ENCODE measurements at regions not wholly inside any gene's neighbourhood (a gene's known extent, or its start where the extent isn't known, plus 50 kb on each side); places are given as distances from the start of the nearest gene placed in this dataset.

- TF ChIP-seq CEBPB (IDR thresholded peaks at IDR 0.05; ENCODE audit: low read depth, low read length) = no peak
- TF ChIP-seq FOS (IDR thresholded peaks at IDR 0.05; ENCODE audit: low read depth, low read length) = no peak
These were observed 56.6 kb upstream of the TLK1 start (continued) for GRCh38 chr2:171217330-171217729.

GRCh38 chr2:171216631-171217030 lies 55.9 kb upstream of the TLK1 start:
- no peaks in the 10 kb centered on the region for H3K36me3 ChIP-seq (ENCODE audit: control insufficient read depth, insufficient read depth, low read length)
- ATAC-seq (ENCODE audit: low read depth) = no peak
- no peak overlapping the region for H3K4me2 ChIP-seq (ENCODE audit: low read depth, low read length)
- no peaks in the 10 kb centered on the region for H3K79me1 ChIP-seq (ENCODE audit: low read depth in 1 of 2, low read length in 2 of 2)
- H3K4me1 ChIP-seq (ENCODE audit: control insufficient read depth, insufficient read depth, low read length) = no peaks in the 10 kb centered on the region
- H2BK20ac ChIP-seq (ENCODE audit: low read depth, low read length) = no peak overlapping the region
- CTCF ChIA-PET = no interaction called here
- H3K23ac ChIP-seq (ENCODE audit: low read depth, low read length) = no peak overlapping the region
- intact Hi-C loops (cut with micrococcal nuclease) (no loop called here), in situ Hi-C loops (cut with MboI; ENCODE audit: low sequenced_read_pairs) (no loop called here), dilution Hi-C loops (cut with HindIII; ENCODE audit: low sequenced_read_pairs, unreplicated experiment) (no loop called here)
- H3K18ac ChIP-seq (ENCODE audit: low read depth, low read length) = no peak overlapping the region
- TF ChIP-seq SMC3 (IDR thresholded peaks at IDR 0.05; ENCODE audit: low read depth, low read length) (no peak), NFE2L2 (IDR thresholded peaks at IDR 0.05; ENCODE audit: low read depth, low read length) (no peak), MXI1 (IDR thresholded peaks at IDR 0.05; ENCODE audit: borderline replicate concordance, low read depth, low read length) (no peak), MAFK (IDR thresholded peaks at IDR 0.05; ENCODE audit: low read depth, low read length) (no peak), POLR2A (IDR thresholded peaks at IDR 0.05; ENCODE audit: low read depth, low read length) (no peak)
- H3K4ac ChIP-seq (ENCODE audit: low read depth, low read length) = no peak overlapping the region
- POLR2A ChIA-PET (ENCODE audit: unreplicated experiment) = no interaction called here
- peaks cover 4% of the 10 kb centered on the region; the same call in 1 of the 2 replicates for H3K9me1 ChIP-seq (ENCODE audit: insufficient read depth, low read length)
- H2AK9ac ChIP-seq (replicated peaks; ENCODE audit: low read depth, low read length, poor library complexity) = no peak overlapping the region
- H3K4me3 ChIP-seq (ENCODE audit: insufficient read depth, low read depth, low read length) = no peak overlapping the region
- no peak overlapping the region for H4K5ac ChIP-seq (ENCODE audit: low read depth, low read length)
- H3K14ac ChIP-seq (replicated peaks; ENCODE audit: low read depth, low read length) = no peak overlapping the region
- no peak overlapping the region for H2BK120ac ChIP-seq (ENCODE audit: low read depth, low read length)
- no peaks in the 10 kb centered on the region for H3K27me3 ChIP-seq (ENCODE audit: control insufficient read depth, insufficient read depth, low read length)
- H2BK15ac ChIP-seq (ENCODE audit: low read depth, low read length) = no peak overlapping the region
- no peak overlapping the region for H2BK5ac ChIP-seq (ENCODE audit: low read depth, low read length, poor library complexity, severe bottlenecking)
- 68% methylated on average over 2 of the region's 5 CpGs; no CpG with 5 or more reads in 1 of the 2 experiments for WGBS, 2 experiments (ENCODE audit: extremely low coverage in 2 of 2, insufficient read length in 1 of 2)
- H2AK5ac ChIP-seq (ENCODE audit: low read depth, low read length) = no peak overlapping the region
- H4K91ac ChIP-seq (ENCODE audit: insufficient read depth, low read depth, low read length) = no peak overlapping the region
- no peaks in the 10 kb centered on the region for H4K20me1 ChIP-seq (ENCODE audit: insufficient read depth, low read length)
- no peak overlapping the region for H2AFZ ChIP-seq (replicated peaks; ENCODE audit: low read length, poor library complexity)
- peaks cover 6% of the 10 kb centered on the region for H3K9me3 ChIP-seq (ENCODE audit: control insufficient read depth, insufficient read depth, low read length)
- BruUV-seq (replicated peaks) = no TSS peak
- H4K8ac ChIP-seq (ENCODE audit: low read depth in 2 of 2, low read length in 2 of 2) = no peak overlapping the region
- H3K27ac ChIP-seq (ENCODE audit: insufficient read depth, low read length) = no peak overlapping the region
- no peak overlapping the region for H3K9ac ChIP-seq (ENCODE audit: low read depth, low read length)
- no peak for DNase-seq
- no peak overlapping the region for H3K56ac ChIP-seq (ENCODE audit: extremely low read depth, insufficient read depth, low read length)

All from IMR-90 (cell line).